NCI-H82 treated with DMSO at 0.1 percent for 48 hours (cell line): ENCODE measurements at regions not wholly inside any gene's neighbourhood (a gene's known extent, or its start where the extent isn't known, plus 50 kb on each side); places are given as distances from the start of the nearest gene placed in this dataset.
A peak's percentile ranks its signal among the peaks of the same experiment; 100 is the strongest.

Source experiments
- DNase-seq: peaks from one replicate; lab custom pipeline; 2025; ENCODE audit not compliant: unreplicated experiment; lab: John Stamatoyannopoulos, UW

GRCh38 chr11:119783466-119784400 is 54.7 kb upstream of the NECTIN1 start:
- no peak for DNase-seq

GRCh38 chr11:119782739-119783072 is 53.7 kb upstream of the NECTIN1 start:
- DNase-seq = peak; percentile 12

- DNase-seq = no peak
Observed at GRCh38 chr11:119782006-119782738, 53.2 kb upstream of the NECTIN1 start.

GRCh38 chr11:119780222-119780953 is 51.4 kb upstream of the NECTIN1 start:
- DNase-seq = no peak

GRCh38 chr11:119779195-119780071 is 50.4 kb upstream of the NECTIN1 start:
- DNase-seq = no peak
